Lower leg skin (tissue), 3 donors: ENCODE measurements at regions not wholly inside any gene's neighbourhood (a gene's known extent, or its start where the extent isn't known, plus 50 kb on each side); places are given as distances from the start of the nearest gene placed in this dataset.

ENCODE experiments used
- CTCF ChIP-seq, 3 donors: fragments of 450-650 bp; IDR thresholded peaks; one replicate each; pipeline ENCODE4 v1.5.1; 2016; ENCODE audit warnings: antibody characterized with exemption in 3 of 3, mild to moderate bottlenecking in 3 of 3, moderate library complexity in 2 of 3
- POLR2A ChIP-seq, 2 donors: fragments of 450-650 bp; IDR thresholded peaks; one replicate each; pipeline ENCODE4 v1.6.1; 2016 to 2017; ENCODE audit warnings: antibody characterized with exemption in 2 of 2, mild to moderate bottlenecking in 1 of 2, moderate library complexity in 1 of 2

GRCh38 chr12:105956662-105957457 lies 181.9 kb downstream of the NUAK1 start:
- TF ChIP-seq CTCF (IDR thresholded peaks at IDR 0.05) (no peak), POLR2A (IDR thresholded peaks at IDR 0.05) (no peak)
